DOHH2 (cell line): ENCODE measurements at regions not wholly inside any gene's neighbourhood (a gene's known extent, or its start where the extent isn't known, plus 50 kb on each side); places are given as distances from the start of the nearest gene placed in this dataset.

Source experiments
- H3F3A ChIP-seq: fragments of 200-600 bp; sonication (generic), shearing (Covaris generic); 2 replicates; pipeline ENCODE4 v1.6.0; 2016; ENCODE audit warnings: antibody characterized with exemption, mild to moderate bottlenecking; ENCODE audit not compliant: control insufficient read depth, insufficient read depth
- H3K27ac ChIP-seq: fragments of 200-600 bp; sonication (generic); 2 replicates; pipeline ENCODE4 v1.5.1; 2014; ENCODE audit warnings: low read depth, mild to moderate bottlenecking, low read length, moderate library complexity
- H3K27me3 ChIP-seq: fragments of 200-600 bp; sonication (generic); 2 replicates; pipeline ENCODE4 v1.6.1; 2014; ENCODE audit warnings: mild to moderate bottlenecking, low read length, mixed read lengths; ENCODE audit not compliant: control insufficient read depth
- H3K36me3 ChIP-seq: fragments of 200-600 bp; sonication (generic); 2 replicates; pipeline ENCODE4 v1.6.1; 2014; ENCODE audit warnings: mild to moderate bottlenecking, low read length, moderate library complexity, mixed read lengths; ENCODE audit not compliant: control insufficient read depth
- H3K4me1 ChIP-seq: fragments of 200-600 bp; sonication (generic); 2 replicates; pipeline ENCODE4 v1.6.1; 2014; ENCODE audit warnings: mild to moderate bottlenecking, low read length, mixed read lengths; ENCODE audit not compliant: control insufficient read depth
- H3K4me2 ChIP-seq: fragments of 200-600 bp; sonication (generic); 2 replicates; pipeline ENCODE4 v1.6.0; 2014; ENCODE audit warnings: mild to moderate bottlenecking, low read length, moderate library complexity
- H3K4me3 ChIP-seq: fragments of 200-600 bp; sonication (generic); 2 replicates; pipeline ENCODE4 v1.5.1; 2014; ENCODE audit warnings: mild to moderate bottlenecking, low read length, mixed read lengths
- H3K79me2 ChIP-seq: fragments of 200-600 bp; sonication (generic); 2 replicates; pipeline ENCODE4 v1.6.1; 2014; ENCODE audit warnings: mild to moderate bottlenecking, low read length, mixed read lengths; ENCODE audit not compliant: control insufficient read depth
- H3K9me2 ChIP-seq: fragments of 200-600 bp; sonication (generic); replicated peaks from 2 replicates; pipeline ENCODE4 v1.6.1; 2014; ENCODE audit warnings: mild to moderate bottlenecking, low read length, mixed read lengths; ENCODE audit not compliant: control insufficient read depth
- H3K9me3 ChIP-seq: fragments of 200-600 bp; sonication (generic); 2 replicates; pipeline ENCODE4 v1.6.1; 2014; ENCODE audit warnings: antibody characterized with exemption, low read length, mixed read lengths; ENCODE audit not compliant: control insufficient read depth, insufficient read depth
- H4K20me1 ChIP-seq: fragments of 200-600 bp; sonication (generic); 2 replicates; pipeline ENCODE4 v1.6.0; 2014; ENCODE audit warnings: low read depth, mild to moderate bottlenecking, antibody characterized with exemption, low read length, moderate library complexity; ENCODE audit not compliant: control insufficient read depth, insufficient read depth
- EZH2phosphoT487 ChIP-seq: fragments of 200-600 bp; sonication (generic); IDR thresholded peaks from 2 replicates; pipeline ENCODE4 v1.6.1; 2017; ENCODE audit warnings: borderline replicate concordance, mild to moderate bottlenecking, antibody characterized with exemption, low read length, moderate library complexity, mixed read lengths
- TF ChIP-seq, protein P1 (sequence below): fragments of 200-600 bp; sonication (generic); IDR thresholded peaks from one replicate; pipeline ENCODE4 v1.5.1; 2014; ENCODE audit warnings: antibody characterized with exemption, mild to moderate bottlenecking, low read depth, low read length; ENCODE audit not compliant: poor library complexity, severe bottlenecking

DNA sequence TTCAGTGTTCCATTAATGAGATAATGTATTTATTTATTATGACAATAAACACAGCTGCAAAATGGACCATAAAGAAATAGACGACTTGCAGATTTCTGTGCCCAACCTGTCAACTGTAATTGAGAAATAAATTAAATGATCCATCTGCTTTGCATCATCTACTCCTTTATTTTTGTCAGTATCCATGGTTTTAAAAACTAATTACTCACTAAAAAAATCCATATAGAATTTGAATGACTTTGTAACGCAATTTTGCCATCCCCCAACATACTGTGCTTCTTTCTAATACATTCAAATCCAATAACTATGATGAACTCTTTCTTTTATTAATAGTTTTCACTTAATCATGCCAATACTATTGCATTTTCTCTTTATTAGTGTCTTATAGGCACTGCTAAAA is 388.5 kb upstream of the SORCS1 start:
- H3K36me3 ChIP-seq, result no peaks in the 10 kb centered on the region
- no peaks in the 10 kb centered on the region for H3F3A ChIP-seq
- H3K79me2 ChIP-seq, result no peaks in the 10 kb centered on the region
- no peaks in the 10 kb centered on the region for H3K4me1 ChIP-seq
- TF ChIP-seq EZH2phosphoT487, result no peak
- TF ChIP-seq, protein P1, sequence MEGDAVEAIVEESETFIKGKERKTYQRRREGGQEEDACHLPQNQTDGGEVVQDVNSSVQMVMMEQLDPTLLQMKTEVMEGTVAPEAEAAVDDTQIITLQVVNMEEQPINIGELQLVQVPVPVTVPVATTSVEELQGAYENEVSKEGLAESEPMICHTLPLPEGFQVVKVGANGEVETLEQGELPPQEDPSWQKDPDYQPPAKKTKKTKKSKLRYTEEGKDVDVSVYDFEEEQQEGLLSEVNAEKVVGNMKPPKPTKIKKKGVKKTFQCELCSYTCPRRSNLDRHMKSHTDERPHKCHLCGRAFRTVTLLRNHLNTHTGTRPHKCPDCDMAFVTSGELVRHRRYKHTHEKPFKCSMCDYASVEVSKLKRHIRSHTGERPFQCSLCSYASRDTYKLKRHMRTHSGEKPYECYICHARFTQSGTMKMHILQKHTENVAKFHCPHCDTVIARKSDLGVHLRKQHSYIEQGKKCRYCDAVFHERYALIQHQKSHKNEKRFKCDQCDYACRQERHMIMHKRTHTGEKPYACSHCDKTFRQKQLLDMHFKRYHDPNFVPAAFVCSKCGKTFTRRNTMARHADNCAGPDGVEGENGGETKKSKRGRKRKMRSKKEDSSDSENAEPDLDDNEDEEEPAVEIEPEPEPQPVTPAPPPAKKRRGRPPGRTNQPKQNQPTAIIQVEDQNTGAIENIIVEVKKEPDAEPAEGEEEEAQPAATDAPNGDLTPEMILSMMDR, result no peak
- H3K9me2 ChIP-seq, result no peaks in the 10 kb centered on the region
- no peak overlapping the region for H3K27ac ChIP-seq
- no peak overlapping the region for H3K4me2 ChIP-seq
- no peaks in the 10 kb centered on the region for H4K20me1 ChIP-seq
- H3K4me3 ChIP-seq, result no peak overlapping the region
- H3K27me3 ChIP-seq, result no peaks in the 10 kb centered on the region
- H3K9me3 ChIP-seq, result no peaks in the 10 kb centered on the region

DNA sequence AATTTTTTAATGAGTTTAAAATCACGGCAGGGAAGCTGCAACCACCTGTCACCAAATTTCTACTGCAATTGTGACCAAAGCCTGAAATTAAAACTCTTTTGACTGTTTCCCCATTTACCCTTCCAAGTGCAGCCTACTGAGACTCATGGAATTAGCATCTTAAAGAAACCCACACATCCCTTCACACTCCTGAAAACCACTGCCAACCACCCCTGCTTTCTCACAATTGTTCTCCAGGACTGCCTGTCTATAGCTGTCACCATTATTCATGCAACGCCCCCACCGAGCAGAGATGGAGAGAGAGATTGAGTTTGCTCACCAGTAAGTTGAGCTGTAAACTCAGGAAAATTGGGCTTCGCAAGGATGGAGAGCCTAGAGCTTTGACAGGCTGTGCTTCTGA is 383.8 kb upstream of the SORCS1 start:
- H3K4me1 ChIP-seq, result no peaks in the 10 kb centered on the region
- no peaks in the 10 kb centered on the region for H3K79me2 ChIP-seq
- H3K4me3 ChIP-seq, result no peak overlapping the region
- no peaks in the 10 kb centered on the region for H3K36me3 ChIP-seq
- H3K27me3 ChIP-seq, result no peaks in the 10 kb centered on the region
- H3K9me3 ChIP-seq, result peaks cover 4% of the 10 kb centered on the region; the same call in 1 of the 2 replicates
- H3F3A ChIP-seq, result no peaks in the 10 kb centered on the region
- TF ChIP-seq EZH2phosphoT487, result no peak
- TF ChIP-seq, protein P1, result no peak
- H3K4me2 ChIP-seq, result no peak overlapping the region
- H3K27ac ChIP-seq, result no peak overlapping the region
- no peaks in the 10 kb centered on the region for H3K9me2 ChIP-seq
- no peaks in the 10 kb centered on the region for H4K20me1 ChIP-seq

GRCh38 chr10:107546986-107547385 is 382.5 kb upstream of the SORCS1 start:
- TF ChIP-seq, protein P1, result no peak
- no peak for TF ChIP-seq EZH2phosphoT487
- H3K4me2 ChIP-seq, result no peak overlapping the region

More at GRCh38 chr10:107546986-107547385, 382.5 kb upstream of the SORCS1 start:
- H3K9me2 ChIP-seq, result no peaks in the 10 kb centered on the region
- no peaks in the 10 kb centered on the region for H3K79me2 ChIP-seq
- H3K4me3 ChIP-seq, result no peak overlapping the region
- no peak overlapping the region for H3K27ac ChIP-seq
- H3K9me3 ChIP-seq, result peaks cover 4% of the 10 kb centered on the region; the same call in 1 of the 2 replicates
- no peaks in the 10 kb centered on the region for H3K27me3 ChIP-seq
- H3K4me1 ChIP-seq, result no peaks in the 10 kb centered on the region
- H4K20me1 ChIP-seq, result no peaks in the 10 kb centered on the region
- H3F3A ChIP-seq, result no peaks in the 10 kb centered on the region
- H3K36me3 ChIP-seq, result no peaks in the 10 kb centered on the region
